Activated CD8-positive, alpha-beta memory T cell treated with anti-CD3 and anti-CD28 coated beads, Interleukin-2, amount 50 U/mL, for 24 hours (primary cell): ENCODE measurements at regions not wholly inside any gene's neighbourhood (a gene's known extent, or its start where the extent isn't known, plus 50 kb on each side); places are given as distances from the start of the nearest gene placed in this dataset.

Experiments used
- DNase-seq: peaks from one replicate; pipeline ENCODE4 v3.0.0-alpha.2; 2020; ENCODE audit errors: extremely low read depth

DNA sequence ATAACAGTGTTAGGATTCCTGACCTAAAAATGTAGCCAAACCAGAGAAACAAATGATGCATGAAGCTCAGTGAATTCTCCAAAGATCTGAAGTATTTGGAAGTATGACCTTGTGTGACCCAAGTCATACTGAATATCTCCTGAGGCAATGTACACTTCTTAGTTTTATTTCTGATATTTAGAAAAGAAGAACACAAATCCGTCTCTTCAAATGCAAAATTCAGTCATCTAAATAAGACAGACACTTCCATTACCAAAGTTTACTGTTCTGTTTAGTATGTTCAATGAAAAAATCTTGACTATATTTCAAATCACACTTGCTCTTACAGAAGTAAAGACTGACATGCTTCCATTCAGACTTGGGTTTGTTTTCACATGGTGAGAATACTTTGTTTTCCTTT is 495.7 kb downstream of the RIT2 start:
- DNase-seq: no peak

DNA sequence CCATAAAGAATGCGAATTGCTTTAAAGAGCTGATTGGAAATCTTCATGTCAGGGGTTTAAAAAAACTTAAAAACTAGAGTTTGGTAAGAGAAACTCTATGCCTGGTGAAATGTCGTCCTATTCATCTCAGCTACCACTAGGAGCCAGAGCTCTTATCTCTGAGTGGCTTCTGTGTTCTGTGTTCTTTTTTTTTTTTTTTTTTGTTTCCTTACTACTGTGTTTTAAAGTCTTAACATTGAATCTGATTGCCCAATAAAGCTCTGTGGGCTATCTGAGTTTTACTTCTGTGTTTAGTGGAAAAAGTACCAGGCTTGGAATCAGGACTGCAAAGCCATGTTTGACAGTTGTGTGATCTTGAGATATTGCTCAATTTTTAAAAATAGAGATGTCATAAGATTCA is 494.8 kb downstream of the RIT2 start:
- no peak for DNase-seq

DNA sequence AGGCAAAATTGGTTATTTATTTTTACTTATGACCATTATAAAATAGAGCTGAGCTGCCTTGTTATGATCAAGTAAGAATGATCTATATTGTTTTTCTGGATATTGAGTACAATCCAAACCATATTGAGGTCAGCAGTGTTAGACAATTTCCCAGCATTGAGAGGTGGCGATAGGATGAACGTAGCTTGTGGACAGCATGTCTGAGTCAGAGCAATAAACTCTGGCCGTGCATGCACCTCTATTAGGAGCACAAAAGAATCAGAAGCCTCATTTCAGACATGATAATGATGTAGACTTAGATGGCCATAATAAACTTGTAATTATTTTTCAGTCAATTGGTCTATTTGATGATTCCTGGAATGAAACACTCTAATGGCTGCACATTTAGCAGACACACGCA is 491.6 kb downstream of the RIT2 start:
- no peak for DNase-seq

DNA sequence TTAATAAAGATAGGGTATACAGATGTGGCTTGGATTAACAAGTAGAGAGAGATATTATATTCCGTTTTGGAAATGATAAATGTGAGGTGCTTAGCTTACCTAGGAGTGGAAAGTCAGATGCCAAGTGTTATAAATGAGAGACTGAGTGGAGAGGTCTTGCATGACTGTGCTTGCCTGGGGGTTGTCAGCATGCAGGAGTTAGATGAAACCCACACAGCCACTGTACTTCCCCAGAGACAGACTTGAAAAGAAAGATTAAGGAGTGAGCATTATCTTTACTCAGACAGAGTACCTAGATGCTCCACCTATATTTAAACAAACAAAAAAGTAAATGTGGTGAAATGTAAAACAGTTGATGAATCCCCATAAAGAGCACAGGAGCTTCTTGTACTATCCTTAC is 482.7 kb downstream of the RIT2 start:
- DNase-seq: no peak

DNA sequence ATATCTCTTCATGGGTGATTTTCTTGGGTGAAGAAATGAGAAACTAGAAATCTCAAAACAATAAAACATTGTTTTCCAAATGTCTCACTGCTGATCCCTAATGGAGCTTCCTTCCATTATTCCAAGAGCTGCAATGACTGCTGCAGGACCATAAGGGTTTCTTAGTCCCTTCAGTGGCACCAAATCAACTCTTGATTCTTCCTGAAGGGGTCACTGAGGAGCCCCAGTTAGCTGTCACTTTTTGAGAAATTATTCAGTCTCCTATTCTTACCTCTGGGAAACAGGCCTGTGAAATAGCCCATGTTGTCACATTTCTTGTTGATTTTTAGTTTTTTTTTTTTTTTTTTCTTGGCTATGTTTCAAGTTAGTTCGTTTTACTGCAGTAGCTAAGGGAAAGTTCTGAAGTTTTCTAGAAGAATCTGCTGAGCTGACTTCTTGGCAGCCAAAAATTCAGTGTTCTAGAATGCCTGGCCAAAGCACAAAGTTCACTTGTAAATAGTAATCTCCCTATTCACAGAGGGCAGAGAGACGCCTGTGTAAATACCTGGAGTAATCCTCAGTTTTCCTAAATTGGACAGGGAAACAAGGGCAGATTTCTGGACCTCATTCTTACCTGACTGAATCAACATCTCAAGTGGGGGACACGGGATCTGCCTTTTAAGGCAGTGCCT is 480.0 kb downstream of the RIT2 start:
- DNase-seq: no peak

DNA sequence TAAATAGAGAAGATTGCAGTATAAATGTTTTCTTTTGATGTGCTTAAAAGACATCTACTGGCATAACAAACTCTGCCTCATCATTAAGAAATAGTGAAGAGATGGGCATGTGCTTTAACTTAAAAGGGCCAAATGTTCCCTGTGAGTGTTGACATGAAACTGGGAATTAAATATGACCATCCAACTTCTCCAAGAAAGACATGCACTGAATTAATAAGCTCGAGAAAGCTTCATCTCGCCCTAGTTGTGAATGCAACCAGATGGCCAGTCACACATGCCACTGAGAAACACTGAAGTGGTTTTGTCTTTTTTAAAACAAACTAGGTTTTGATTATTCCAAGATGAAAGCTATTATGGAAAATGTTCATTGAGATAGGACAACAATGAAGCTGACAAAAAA is 479.2 kb downstream of the RIT2 start:
- no peak for DNase-seq

DNA sequence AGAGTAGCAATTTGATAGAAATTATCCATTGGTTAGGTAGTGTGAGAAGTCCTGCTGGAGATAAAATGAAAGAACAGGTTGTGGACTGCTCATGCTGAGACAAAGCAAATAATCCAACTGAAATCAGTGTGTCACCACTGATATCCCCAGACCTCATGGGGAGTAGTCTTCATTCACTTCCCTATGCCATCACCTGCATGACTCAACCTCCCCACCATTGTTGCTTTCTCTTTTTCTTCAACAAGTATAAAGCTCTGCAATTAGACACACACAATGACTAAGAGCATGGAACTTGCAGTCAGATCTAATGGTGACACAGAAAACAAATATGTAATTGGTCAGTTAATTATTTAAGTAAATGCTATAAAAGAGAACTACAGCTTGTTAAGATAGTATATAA is 475.3 kb downstream of the RIT2 start:
- no peak for DNase-seq

DNA sequence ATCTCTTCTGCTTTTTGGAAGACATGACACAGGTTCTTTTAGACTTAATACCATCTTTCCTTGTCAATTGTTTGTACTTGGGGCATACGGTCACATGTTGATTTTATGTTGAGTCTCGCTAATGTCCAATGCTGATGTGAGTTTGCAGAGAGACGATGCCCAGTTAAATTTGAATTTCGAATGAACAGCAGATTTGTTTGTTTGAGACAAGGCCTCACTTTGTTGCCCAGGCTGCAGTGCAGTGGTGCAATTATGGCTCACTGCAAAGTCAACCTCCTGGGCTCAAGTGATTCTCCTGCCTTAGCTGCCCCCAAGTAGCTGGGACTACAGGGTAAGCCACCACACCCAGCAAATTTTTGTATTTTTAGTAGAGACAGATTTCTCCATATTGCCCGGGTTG is 473.5 kb downstream of the RIT2 start:
- no peak for DNase-seq

DNA sequence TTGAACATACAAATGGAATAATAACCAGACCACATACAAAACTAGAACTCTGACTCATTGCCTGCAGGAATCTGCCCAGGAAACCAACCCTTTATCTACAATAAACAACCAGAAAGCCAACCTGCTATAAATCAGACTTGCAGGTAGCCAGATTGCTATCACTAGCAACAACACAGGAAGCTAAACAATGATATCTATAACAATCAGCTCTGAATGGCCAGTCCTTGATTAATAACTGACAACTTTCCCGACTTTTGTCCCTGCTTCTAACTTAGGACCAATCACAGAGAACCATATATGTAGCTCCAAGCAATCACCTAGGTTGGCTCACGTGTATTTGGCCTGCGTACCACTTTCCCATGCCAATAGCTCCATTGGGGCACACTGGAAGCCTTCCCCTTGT is 470.8 kb downstream of the RIT2 start:
- no peak for DNase-seq

DNA sequence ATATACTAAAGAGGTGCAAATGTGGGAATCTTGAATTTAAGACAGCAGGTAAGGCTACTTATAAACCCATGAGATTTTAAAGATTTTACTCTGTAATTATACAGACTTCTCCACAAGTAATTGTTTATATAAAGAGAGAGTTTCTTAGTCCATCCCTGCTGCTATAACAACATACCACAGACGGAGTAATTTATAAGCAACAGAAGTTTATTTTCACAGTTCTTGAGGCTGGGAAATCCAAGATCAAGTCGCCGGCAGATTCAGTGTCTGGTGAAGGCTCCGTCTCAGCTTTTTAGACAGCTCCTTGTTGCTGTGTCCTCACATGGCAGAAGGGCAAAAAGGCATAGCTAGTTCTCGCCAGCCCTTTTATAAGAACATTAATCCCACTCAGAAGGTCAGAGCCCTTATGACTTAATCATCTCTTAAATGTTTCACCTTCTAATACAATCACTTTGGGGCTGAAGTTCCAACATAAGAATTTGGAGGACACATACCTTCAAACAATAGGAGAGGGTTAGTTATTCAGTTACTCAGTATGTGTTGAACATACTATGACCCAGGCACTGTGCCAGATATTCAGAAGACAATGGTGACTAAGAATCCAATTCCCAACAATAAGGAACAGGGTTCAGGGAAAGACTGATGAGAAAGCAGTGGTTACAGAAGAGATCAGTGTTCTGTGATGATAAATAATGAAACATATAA is 466.0 kb downstream of the RIT2 start:
- no peak for DNase-seq

DNA sequence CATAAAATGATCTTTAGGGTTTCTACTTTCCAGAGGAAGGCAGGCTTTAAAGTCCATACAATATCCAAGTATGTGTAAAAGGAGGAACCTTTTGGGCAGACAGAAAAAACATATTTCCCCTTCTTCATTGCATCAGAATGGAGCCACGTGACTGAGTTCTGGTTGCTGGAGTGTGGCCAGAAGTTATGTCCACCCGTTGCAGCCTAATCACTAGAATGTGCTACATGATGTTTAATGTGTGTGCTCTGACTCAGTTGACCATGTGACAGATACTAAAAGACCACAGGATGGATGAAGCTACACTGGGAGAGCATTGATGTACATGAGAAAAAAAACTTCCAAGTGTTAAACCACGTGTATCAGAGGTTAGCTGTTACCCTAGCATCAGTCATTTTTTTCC is 460.9 kb downstream of the RIT2 start:
- no peak for DNase-seq

DNA sequence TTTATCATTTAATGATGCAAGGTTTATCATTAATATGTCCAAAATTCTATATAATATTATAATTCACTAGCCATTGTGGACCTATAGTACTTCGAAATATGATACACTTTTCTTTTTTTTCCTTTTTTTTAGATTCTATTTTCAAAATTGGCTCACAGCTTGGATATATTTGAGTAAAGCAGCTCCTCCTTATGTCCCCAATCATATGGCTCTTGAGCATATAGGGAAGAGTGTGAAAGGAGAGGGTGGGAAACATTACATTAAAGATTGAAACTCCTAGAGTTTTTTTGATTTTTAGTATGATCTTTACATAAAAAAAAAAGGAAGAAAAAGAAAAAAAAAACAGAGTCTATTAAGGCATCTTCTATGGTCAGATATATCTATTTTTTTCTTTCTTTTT is 457.9 kb downstream of the RIT2 start:
- DNase-seq: no peak

DNA sequence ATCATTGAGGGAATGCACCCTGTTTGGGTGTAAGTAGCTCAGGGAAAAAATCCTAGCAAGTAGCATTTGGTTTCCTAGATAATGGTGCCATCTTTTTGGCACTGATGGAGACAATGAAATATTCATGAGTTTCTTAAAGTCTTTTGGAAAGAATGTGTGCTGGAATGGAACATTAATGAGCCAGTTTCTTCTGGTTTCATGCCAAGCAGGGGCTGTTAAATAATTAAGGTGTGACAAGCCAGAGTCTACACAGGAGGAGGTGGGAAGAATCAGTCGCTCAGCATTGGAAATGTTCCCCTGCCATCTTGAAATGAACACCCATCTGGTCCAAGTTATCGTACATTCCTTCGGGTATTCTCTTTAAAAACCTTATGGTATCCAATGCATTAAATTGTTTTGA is 457.3 kb downstream of the RIT2 start:
- DNase-seq: no peak

DNA sequence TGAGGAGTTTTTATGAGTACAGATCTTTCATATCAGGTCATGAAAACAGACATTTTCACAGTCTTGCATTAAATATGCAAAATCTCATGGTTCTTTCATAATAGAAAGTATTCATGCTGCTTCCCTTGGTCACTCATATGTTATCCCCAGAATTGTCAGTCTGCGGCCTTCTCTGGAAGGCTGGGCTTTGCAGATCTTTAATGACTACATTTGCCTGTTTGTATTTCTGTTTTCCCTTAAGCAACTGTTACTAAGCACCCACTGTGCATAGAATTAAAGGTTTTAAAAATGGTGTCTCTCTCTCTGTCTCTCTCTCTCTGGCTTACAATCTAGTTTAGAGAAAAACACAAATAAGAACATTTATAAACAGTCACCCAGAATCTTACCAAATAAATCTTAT is 456.3 kb downstream of the RIT2 start:
- DNase-seq: no peak

DNA sequence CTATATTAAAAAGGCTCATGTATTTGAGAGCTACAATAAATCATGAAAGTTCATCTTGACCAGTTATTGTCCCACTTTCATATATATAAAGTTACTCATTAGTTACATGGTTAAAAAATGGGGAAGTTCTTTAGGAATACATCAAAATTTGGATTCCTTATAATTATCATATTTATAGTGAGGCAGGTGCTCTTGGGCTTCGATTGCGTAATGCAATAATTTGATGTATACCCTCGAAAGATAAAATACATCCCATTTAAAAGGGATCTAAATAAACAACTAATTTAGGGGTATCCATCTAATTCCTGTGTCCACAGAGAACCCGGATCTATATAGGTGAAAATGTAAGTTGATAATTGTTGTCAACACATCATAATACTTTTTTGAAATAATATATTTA is 444.6 kb downstream of the RIT2 start:
- no peak for DNase-seq

DNA sequence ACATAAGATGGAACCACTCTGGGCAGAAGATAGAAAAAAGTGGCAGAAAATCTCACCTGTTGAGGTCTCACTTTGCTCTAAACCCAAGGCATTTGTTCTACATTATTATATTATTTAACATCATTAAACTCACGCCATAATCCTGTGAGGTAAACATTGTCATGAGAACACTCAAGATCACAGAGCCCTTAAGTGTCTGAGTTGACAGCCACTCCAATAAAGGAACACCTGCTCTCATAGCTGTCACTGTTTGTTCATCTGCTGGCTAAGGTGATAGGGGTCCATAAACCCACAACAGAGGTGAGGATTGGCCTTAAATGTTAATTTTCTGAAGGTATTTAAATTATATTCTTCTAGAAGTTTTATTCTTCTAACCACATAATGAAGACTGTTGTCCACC is 439.7 kb downstream of the RIT2 start:
- no peak for DNase-seq

DNA sequence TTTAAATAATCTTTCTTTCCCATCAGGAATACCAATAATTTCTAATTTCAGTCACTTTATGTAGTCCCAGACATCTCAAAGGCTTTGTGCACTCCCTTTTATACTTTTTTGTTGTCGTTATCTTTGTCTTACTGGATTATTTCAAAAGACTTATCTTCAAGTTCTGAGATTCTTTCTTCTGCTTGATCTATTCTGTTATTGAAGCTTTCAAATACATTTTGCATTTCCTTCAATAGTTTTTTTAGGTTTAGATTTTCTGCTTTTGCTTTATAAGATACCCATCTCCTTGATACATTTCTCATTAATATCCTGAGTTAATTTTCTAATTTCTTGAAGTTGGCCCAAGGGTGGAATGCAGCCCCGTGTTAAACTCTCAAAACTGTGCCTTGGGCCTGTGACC is 432.4 kb downstream of the RIT2 start:
- no peak for DNase-seq

DNA sequence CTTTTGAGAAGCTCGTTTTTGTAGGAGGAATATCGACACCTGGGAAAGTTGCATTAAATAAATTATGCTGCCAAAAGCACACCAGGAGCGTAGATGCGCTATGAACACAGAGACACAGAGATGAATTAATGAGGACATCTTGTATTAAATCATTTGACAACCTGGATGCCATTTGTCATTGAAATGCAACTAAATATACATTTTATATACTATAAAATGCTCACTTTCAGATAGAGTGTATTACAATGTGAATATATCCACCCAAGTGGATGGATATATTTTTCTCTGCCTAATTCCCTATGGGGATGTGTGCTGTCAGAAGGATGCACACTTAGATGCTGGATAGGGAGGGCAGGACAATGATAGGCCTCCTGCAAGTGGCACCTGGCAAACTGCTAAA is 426.2 kb downstream of the RIT2 start:
- no peak for DNase-seq
